LoVo (cell line): ENCODE measurements at regions not wholly inside any gene's neighbourhood (a gene's known extent, or its start where the extent isn't known, plus 50 kb on each side); places are given as distances from the start of the nearest gene placed in this dataset.

ENCODE experiments used
- DNase-seq: peaks from one replicate; pipeline ENCODE4 v3.0.0-alpha.2; 2016; ENCODE audit warnings: low spot score

GRCh38 chr9:79862921-79863890 is 291.4 kb downstream of the TLE4 start:
- no peak for DNase-seq

- DNase-seq = peak; percentile 61
These were observed 286.7 kb downstream of the TLE4 start for GRCh38 chr9:79858508-79858907.

GRCh38 chr9:79857188-79857587 is 285.4 kb downstream of the TLE4 start:
- no peak for DNase-seq

- no peak for DNase-seq
These were observed 275.3 kb downstream of the TLE4 start for GRCh38 chr9:79847074-79847473.

GRCh38 chr9:79829566-79830302 is 258.0 kb downstream of the TLE4 start:
- DNase-seq = no peak

GRCh38 chr9:79824265-79824664 is 252.5 kb downstream of the TLE4 start:
- DNase-seq = no peak

- DNase-seq = no peak
These were observed 245.8 kb downstream of the TLE4 start for GRCh38 chr9:79817438-79818004.

- DNase-seq = no peak
These were observed 241.5 kb downstream of the TLE4 start for GRCh38 chr9:79813258-79813638.

- DNase-seq = no peak
These were observed 240.9 kb downstream of the TLE4 start for GRCh38 chr9:79812507-79813257.

GRCh38 chr9:79812099-79812498 is 240.3 kb downstream of the TLE4 start:
- DNase-seq = no peak

GRCh38 chr9:79809931-79810330 is 238.2 kb downstream of the TLE4 start:
- no peak for DNase-seq

- no peak for DNase-seq
These were observed 237.6 kb downstream of the TLE4 start for GRCh38 chr9:79809316-79809876.

GRCh38 chr9:79807971-79808370 is 236.2 kb downstream of the TLE4 start:
- no peak for DNase-seq

- no peak for DNase-seq
These were observed 234.3 kb downstream of the TLE4 start for GRCh38 chr9:79806086-79806485.

GRCh38 chr9:79801459-79801858 is 229.7 kb downstream of the TLE4 start:
- DNase-seq = no peak

GRCh38 chr9:79800578-79800977 is 228.8 kb downstream of the TLE4 start:
- no peak for DNase-seq

- no peak for DNase-seq
These were observed 228.0 kb downstream of the TLE4 start for GRCh38 chr9:79799691-79800335.

GRCh38 chr9:79798450-79798849 is 226.7 kb downstream of the TLE4 start:
- no peak for DNase-seq

GRCh38 chr9:79796411-79796810 is 224.6 kb downstream of the TLE4 start:
- no peak for DNase-seq

- DNase-seq = no peak
These were observed 216.9 kb downstream of the TLE4 start for GRCh38 chr9:79788662-79789061.

- no peak for DNase-seq
These were observed 209.5 kb downstream of the TLE4 start for GRCh38 chr9:79781263-79781662.
